SU-DHL-6 (cell line): ENCODE measurements at regions not wholly inside any gene's neighbourhood (a gene's known extent, or its start where the extent isn't known, plus 50 kb on each side); places are given as distances from the start of the nearest gene placed in this dataset.

Experiments
- H2AFZ ChIP-seq: fragments of 200-600 bp; sonication (generic); 2 replicates; pipeline ENCODE4 v1.6.1; 2014; ENCODE audit warnings: low read depth, mild to moderate bottlenecking, moderate library complexity, mixed read lengths, antibody characterized with exemption, low read length; ENCODE audit not compliant: severe bottlenecking
- H3F3A ChIP-seq: fragments of 200-600 bp; shearing (Covaris generic); 2 replicates; pipeline ENCODE4 v1.6.0; 2016; ENCODE audit warnings: antibody characterized with exemption, mild to moderate bottlenecking; ENCODE audit not compliant: insufficient read depth
- H3K27ac ChIP-seq: fragments of 200-600 bp; sonication (generic); 2 replicates; pipeline ENCODE4 v1.5.1; 2016; ENCODE audit warnings: low read depth, mild to moderate bottlenecking, low read length, moderate library complexity, mixed read lengths
- H3K27me3 ChIP-seq: fragments of 200-600 bp; sonication (generic), shearing (Covaris generic); 2 replicates; pipeline ENCODE4 v1.6.0; 2014; ENCODE audit warnings: mild to moderate bottlenecking, low read length
- H3K36me3 ChIP-seq: fragments of 200-600 bp; sonication (generic); 2 replicates; pipeline ENCODE4 v1.6.1; 2014; ENCODE audit warnings: mild to moderate bottlenecking, low read length, mixed read lengths
- H3K4me2 ChIP-seq: fragments of 300-600, 200-600 bp; shearing (Covaris generic), sonication (generic); 2 replicates; pipeline ENCODE4 v1.6.0; 2014; ENCODE audit warnings: low read length, low read depth, mild to moderate bottlenecking; ENCODE audit not compliant: poor library complexity, severe bottlenecking
- H3K4me3 ChIP-seq: fragments of 200-600 bp; sonication (generic); 2 replicates; pipeline ENCODE4 v1.5.1; 2014; ENCODE audit warnings: antibody characterized with exemption, low read length, mild to moderate bottlenecking, mixed read lengths; ENCODE audit not compliant: insufficient read depth, poor library complexity, severe bottlenecking
- H3K79me2 ChIP-seq: fragments of 200-600 bp; sonication (generic); 2 replicates; pipeline ENCODE4 v1.6.1; 2014; ENCODE audit warnings: mild to moderate bottlenecking, low read length, moderate library complexity; ENCODE audit not compliant: insufficient read depth
- H3K9ac ChIP-seq: fragments of 200-600 bp; sonication (generic); 2 replicates; pipeline ENCODE4 v1.7.0; 2014; ENCODE audit warnings: mild to moderate bottlenecking, low read length
- H3K9me2 ChIP-seq: fragments of 200-600 bp; sonication (generic); replicated peaks from 2 replicates; pipeline ENCODE4 v1.6.1; 2014; ENCODE audit warnings: low read length; ENCODE audit not compliant: insufficient read depth
- H3K9me3 ChIP-seq: fragments of 200-600 bp; sonication (generic); 2 replicates; pipeline ENCODE4 v1.6.1; 2014; ENCODE audit warnings: low read length, mixed read lengths; ENCODE audit not compliant: insufficient read depth
- H4K20me1 ChIP-seq: fragments of 200-600 bp; sonication (generic); 2 replicates; pipeline ENCODE4 v1.6.1; 2014; ENCODE audit warnings: low read depth, mild to moderate bottlenecking, antibody characterized with exemption, low read length, moderate library complexity, mixed read lengths
- CTCF ChIP-seq: fragments of 200-600 bp; sonication (generic); IDR thresholded peaks from one replicate; pipeline ENCODE4 v1.5.1; 2017; ENCODE audit warnings: antibody characterized with exemption, mild to moderate bottlenecking, low read length, moderate library complexity; ENCODE audit not compliant: insufficient read depth, poor library complexity, severe bottlenecking
- EZH2phosphoT487 ChIP-seq: fragments of 200-600 bp; sonication (generic), shearing (Covaris generic); conservative IDR thresholded peaks from 2 replicates; pipeline ENCODE4 v1.6.1; 2018; ENCODE audit warnings: mild to moderate bottlenecking, antibody characterized with exemption, low read length, moderate library complexity, mixed read lengths

GRCh38 chr3:20353286-20353685, 167.3 kb upstream of the SGO1 start:
- H3K79me2 ChIP-seq: no peaks in the 10 kb centered on the region
- no peak overlapping the region for H3K4me2 ChIP-seq
- no peak overlapping the region for H3K27ac ChIP-seq
- no peaks in the 10 kb centered on the region for H3F3A ChIP-seq
- no peak overlapping the region for H3K4me3 ChIP-seq
- H2AFZ ChIP-seq: no peak overlapping the region
- H3K9me3 ChIP-seq: no peaks in the 10 kb centered on the region
- no peaks in the 10 kb centered on the region for H4K20me1 ChIP-seq
- no peaks in the 10 kb centered on the region for H3K36me3 ChIP-seq
- H3K9me2 ChIP-seq: 0 out of 2 replicates have a peak, but pooled peaks cover 4% of the 10 kb centered on the region
- TF ChIP-seq CTCF: no peak
- no peak for TF ChIP-seq EZH2phosphoT487
- H3K9ac ChIP-seq: no peak overlapping the region
- H3K27me3 ChIP-seq: no peaks in the 10 kb centered on the region

GRCh38 chr3:20352546-20353179, 166.7 kb upstream of the SGO1 start:
- Histone ChIP-seq H3K9me3 (no peaks in the 10 kb centered on the region), H3K27ac (no peak overlapping the region), H3K27me3 (no peaks in the 10 kb centered on the region), H3K9me2 (0 out of 2 replicates have a peak, but pooled peaks cover 4% of the 10 kb centered on the region), H3K4me3 (no peak overlapping the region), H3K79me2 (no peaks in the 10 kb centered on the region), H3K4me2 (no peak overlapping the region), H3K9ac (no peak overlapping the region), H3K36me3 (no peaks in the 10 kb centered on the region), H2AFZ (no peak overlapping the region), H4K20me1 (no peaks in the 10 kb centered on the region), H3F3A (no peaks in the 10 kb centered on the region)
- TF ChIP-seq EZH2phosphoT487 (no peak), CTCF (no peak)

GRCh38 chr3:20350449-20350848, 164.4 kb upstream of the SGO1 start:
- no peaks in the 10 kb centered on the region for H3K36me3 ChIP-seq
- H3K27ac ChIP-seq: no peak overlapping the region
- H3K27me3 ChIP-seq: no peaks in the 10 kb centered on the region
- no peak for TF ChIP-seq CTCF
- TF ChIP-seq EZH2phosphoT487: no peak
- H3K4me2 ChIP-seq: no peak overlapping the region
- H3K9me2 ChIP-seq: 0 out of 2 replicates have a peak, but pooled peaks cover 4% of the 10 kb centered on the region
- H3F3A ChIP-seq: no peaks in the 10 kb centered on the region
- H3K4me3 ChIP-seq: no peak overlapping the region
- no peaks in the 10 kb centered on the region for H3K79me2 ChIP-seq
- no peak overlapping the region for H2AFZ ChIP-seq
- H3K9me3 ChIP-seq: no peaks in the 10 kb centered on the region
- no peak overlapping the region for H3K9ac ChIP-seq
- no peaks in the 10 kb centered on the region for H4K20me1 ChIP-seq
